NB4 (cell line): ENCODE measurements at regions not wholly inside any gene's neighbourhood (a gene's known extent, or its start where the extent isn't known, plus 50 kb on each side); places are given as distances from the start of the nearest gene placed in this dataset.

Experiments
- MYC ChIP-seq: IDR thresholded peaks from 2 replicates; pipeline ENCODE4 v1.6.1; 2011; ENCODE audit warnings: low read depth, low read length
- POLR2A ChIP-seq: IDR thresholded peaks from 2 replicates; pipeline ENCODE4 v1.6.1; 2011; ENCODE audit warnings: mild to moderate bottlenecking; ENCODE audit not compliant: insufficient read length; ENCODE audit errors: extremely low read depth
- TF ChIP-seq, protein P1 (sequence below): IDR thresholded peaks from one replicate; pipeline ENCODE4 v1.5.1; 2012; ENCODE audit warnings: low read depth, low read length

DNA sequence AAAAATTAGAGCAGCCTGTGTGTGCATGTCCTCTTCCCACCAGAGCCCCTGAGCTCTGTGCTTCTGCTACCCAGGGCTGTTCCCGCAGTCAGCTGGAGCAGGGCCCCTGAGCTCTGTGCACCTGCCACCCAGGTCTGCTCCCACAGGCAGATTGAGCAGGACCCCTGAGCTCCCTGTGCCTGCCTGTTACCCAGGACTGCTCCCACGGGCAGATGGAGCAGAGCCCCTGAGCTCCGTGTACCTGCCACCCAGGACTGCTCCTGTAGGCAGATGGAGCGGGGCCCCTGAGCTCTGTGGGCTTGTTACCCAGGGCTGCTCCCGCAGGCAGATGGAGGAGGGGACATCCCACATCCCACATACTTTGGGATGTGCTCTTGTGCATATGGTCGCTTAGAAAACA is 186.8 kb upstream of the SOX1 start:
- TF ChIP-seq, protein P1, sequence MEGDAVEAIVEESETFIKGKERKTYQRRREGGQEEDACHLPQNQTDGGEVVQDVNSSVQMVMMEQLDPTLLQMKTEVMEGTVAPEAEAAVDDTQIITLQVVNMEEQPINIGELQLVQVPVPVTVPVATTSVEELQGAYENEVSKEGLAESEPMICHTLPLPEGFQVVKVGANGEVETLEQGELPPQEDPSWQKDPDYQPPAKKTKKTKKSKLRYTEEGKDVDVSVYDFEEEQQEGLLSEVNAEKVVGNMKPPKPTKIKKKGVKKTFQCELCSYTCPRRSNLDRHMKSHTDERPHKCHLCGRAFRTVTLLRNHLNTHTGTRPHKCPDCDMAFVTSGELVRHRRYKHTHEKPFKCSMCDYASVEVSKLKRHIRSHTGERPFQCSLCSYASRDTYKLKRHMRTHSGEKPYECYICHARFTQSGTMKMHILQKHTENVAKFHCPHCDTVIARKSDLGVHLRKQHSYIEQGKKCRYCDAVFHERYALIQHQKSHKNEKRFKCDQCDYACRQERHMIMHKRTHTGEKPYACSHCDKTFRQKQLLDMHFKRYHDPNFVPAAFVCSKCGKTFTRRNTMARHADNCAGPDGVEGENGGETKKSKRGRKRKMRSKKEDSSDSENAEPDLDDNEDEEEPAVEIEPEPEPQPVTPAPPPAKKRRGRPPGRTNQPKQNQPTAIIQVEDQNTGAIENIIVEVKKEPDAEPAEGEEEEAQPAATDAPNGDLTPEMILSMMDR = no peak
- TF ChIP-seq MYC (no peak), POLR2A (no peak)
